Fibroblast of skin of abdomen (primary cell): ENCODE measurements at regions not wholly inside any gene's neighbourhood (a gene's known extent, or its start where the extent isn't known, plus 50 kb on each side); places are given as distances from the start of the nearest gene placed in this dataset.
"Not testable (repeated sequence)": the region's sequence is repeated elsewhere in the genome, so short reads cannot be mapped to it uniquely, and the experiment has no call there.

ENCODE experiments used
- DNase-seq: peaks from one replicate; pipeline ENCODE4 v3.0.0-alpha.2; 2013

DNA sequence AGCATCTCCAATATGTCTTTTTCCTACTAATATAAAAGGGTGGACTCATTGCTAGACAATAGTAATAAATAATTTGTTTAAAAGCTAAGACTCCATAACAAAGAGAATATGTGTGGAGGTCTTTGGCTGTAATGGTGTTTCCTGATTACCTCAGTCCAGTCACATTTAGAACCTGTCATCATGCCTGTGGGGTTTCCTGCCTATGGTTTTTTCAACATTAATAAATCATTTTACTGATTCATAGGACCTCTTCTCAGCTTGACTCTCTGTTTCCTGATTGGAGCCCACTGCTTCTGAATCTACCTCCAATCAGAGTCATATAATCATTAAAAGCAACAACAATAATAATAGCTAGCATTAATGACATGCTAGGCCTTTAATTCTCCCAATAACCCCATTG lies 52.4 kb upstream of the GNAI1 start:
- DNase-seq: peak; percentile 7

DNA sequence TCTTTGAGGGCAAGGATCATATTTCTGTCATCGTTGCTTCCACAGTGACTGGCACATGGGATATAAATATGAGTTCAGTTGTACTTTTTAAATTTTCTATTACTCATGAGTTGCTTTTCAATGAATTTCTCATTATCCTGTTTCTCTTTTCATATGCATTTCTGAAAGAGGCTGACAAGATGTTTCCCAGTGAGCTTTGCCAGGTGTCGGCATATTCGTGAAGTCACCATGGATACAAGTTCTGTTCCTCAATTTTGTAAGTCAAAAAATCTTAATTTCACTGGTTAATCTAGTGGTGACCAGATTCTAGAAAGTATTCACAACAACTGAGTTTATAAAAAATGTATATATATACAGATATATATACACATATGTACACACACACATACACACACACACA lies 55.7 kb upstream of the GNAI1 start:
- no peak for DNase-seq

DNA sequence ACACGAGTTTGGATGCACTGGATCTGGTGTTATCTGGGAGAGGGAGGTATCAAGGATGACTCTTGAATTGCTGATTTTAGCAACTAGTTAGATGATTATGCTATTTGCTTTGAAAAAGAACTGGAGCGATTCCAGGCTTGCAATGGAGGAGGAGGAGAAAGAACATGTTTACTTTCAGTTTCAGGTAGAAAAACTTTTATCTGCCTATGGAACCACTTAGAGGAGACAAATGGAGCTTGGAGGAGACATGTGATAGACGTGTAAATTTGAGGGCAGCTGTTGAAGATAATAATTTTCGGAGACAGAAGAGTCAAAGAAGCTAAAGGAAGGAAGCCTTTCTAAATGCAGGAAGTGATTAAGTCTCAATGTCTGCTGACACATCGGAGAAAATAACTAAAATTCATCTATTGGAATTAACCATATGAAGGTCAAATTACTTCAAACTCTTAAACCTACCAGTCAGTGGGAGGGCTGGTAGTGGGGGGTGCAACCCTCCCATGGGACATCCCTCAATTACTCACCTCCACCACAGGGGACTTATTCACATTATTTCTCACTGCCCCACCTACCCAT lies 56.4 kb upstream of the GNAI1 start:
- peak; percentile 51 for DNase-seq

DNA sequence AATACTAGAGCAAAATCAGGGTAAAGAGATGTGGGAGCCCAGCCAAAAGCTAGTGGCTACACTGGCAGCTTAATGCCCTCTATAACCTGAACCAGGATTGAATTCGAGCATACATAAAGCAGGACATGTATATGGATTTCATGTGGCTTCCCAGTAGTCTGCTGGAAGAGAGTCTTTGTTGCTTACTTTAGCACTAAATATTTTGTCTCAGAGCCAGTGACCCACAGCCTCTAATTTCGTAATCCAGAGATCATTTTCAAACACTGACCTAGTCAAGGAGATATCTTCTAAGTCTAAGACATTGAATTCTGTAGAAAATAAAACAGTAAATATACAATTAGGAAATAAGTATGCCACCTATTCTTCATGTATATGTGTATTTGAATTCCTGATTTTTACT lies 64.2 kb upstream of the GNAI1 start:
- DNase-seq: peak; percentile 26

DNA sequence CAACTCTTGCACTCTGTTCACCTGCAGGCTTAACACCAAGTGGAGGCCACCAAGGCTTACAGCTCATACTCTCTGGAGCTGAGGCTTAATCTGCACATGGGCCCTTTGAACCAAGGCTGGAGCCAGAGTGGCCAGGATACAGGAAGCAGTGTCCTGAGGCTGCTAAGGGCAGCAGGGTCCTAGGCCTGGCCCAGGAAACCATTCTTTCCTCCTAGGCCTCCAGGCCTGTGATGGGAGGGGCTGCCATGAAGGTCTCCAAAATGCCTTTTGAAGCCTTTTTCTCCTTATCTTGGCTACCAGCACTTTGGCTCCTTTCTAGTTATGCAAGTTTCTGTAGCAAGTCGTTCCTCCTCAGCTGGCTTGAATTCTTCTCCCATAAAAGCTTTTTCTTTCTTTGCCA lies 68.0 kb upstream of the GNAI1 start:
- DNase-seq: no peak

DNA sequence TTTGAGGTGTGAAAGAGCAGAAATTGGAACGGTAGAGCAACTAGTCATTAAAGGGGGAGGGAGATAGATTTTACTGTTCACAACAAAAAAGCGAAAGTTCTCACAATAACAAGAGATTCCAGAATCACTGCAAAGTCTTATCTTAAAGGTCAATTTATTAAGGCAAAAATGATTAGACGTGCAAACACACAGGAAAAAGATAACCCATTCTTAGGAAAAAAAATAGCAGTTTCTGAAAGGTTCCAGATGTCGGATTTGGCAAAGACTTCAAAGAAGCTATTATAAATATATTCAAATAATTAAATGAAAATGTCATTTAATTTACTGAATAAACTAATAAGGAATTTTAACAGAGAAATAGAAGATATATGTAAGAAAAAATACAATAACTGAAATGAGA lies 70.8 kb upstream of the GNAI1 start:
- no peak for DNase-seq

DNA sequence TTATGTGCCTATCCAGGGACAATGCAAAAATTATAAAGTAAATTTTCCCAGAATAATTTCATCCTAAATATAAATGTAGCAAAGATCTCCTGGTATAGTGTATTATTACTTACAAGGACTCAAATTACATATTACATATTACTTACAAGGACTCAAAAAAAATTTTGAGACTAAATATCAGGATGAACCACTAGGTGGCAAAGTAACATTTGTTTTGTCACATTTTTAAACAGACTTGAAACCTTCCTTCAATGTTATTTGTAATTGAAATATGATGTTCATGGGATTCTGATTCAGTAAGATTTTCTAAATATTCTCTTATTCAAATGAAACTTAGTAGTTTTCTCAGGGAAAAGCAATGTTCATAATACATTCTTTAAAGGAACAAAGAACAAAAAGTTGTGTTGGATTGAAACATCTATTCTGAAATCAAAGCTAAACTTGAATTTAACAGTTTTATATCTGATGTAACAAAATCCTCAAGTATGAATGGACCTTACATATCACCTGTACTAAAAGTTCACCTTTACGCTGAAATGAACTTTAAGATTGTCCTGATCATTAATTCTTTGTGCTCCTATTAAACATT lies 74.3 kb upstream of the GNAI1 start:
- peak; percentile 66 for DNase-seq

DNA sequence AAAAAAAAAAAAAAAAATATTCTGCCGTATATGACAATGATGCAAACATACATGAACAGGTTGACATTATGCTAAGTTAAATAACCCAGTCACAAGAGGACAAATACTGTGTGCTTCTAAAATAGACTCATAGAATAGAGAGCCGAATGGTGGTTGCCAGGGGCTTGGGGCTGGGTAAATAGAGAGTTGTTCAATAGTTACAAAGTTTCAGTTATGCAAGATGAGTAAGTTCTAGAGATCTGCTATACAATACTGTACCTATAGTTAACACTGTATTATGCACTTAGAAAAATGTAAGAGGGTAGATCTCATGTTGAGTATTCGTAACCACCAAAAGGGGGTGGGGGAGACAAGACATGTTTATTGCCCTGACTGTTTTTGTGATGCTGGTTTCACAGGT lies 77.1 kb upstream of the GNAI1 start:
- no peak for DNase-seq

DNA sequence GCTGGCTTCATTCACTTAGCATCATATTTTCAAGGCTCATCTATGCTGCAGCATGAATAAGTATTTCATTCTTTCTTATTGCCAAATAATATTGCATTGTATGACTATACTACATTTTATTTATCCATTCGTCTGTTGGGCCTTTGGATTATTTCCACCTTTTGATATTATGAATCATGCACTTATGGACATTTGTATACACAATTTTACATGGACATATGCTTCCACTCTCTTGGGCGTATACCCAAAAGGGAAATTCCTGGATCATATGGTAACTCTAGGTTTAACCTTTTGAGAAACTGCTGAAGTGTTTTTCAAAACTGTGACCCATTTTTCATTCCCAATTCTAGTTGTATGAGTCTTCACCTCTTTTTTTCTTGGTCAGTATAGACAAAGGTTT lies 80.3 kb upstream of the GNAI1 start:
- peak; percentile 80 for DNase-seq

DNA sequence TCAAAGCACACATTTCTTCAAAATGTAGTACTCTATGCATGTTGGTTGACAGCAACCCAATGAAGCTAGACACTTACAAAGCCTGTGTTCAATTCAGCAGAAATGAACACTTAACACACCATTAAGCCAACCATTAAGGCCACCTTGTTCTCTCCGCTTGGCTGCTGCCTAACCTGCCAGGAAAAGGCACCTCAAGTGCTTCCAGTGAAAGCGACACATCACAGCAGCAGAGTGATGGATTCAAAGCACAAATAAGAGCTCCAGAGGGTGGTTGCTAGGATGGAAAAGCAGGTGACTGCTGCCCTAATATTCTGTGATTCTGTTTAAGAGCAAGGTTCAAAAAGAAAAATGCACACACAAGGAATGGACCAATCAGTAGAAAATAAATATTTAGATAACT lies 81.5 kb upstream of the GNAI1 start:
- no peak for DNase-seq

DNA sequence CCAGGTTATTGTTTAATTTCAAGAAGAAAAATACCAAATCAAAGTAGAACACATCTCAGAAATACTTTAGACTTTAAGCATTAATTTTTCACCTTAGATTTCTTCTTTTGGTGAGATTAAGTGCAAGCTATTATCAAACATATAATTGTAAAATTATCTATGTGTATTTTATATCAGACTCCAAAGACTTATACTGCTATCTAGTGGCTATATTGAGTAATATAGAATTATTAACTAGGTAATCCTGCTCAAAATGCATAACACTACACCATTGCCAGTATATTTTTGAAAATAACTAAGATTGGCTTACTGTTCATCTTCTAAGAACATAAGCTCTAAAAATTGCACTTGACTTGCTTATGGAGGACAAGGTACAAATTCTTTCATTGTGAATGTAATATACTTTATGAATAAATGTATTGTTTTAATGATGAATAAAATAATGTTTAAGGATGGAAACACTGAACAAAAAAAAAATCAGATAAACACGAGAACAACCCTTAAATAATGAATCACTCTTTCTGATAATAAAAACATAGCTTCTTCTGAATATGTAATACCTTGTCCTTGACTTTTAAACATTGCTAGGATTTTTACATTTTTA lies 86.7 kb upstream of the GNAI1 start:
- DNase-seq: no peak

DNA sequence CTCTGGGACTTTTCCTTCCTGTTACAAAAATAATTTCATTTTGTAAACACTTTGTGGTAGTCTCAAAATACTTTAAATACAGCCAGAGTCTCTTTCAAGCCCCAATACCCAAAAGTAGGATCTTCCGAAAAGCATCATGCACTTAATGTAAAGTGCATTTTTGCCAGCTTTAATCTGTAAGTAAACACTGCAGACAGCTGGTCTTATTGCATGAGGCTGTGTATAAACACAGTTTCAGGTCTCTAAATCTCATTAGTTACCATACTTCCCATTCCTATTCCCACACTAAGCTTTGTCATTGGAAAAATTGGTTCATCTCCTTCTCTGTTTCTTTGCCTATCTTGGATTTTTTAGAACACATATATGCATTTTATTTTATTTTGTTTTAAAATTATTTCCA lies 87.6 kb upstream of the GNAI1 start:
- DNase-seq: no peak

DNA sequence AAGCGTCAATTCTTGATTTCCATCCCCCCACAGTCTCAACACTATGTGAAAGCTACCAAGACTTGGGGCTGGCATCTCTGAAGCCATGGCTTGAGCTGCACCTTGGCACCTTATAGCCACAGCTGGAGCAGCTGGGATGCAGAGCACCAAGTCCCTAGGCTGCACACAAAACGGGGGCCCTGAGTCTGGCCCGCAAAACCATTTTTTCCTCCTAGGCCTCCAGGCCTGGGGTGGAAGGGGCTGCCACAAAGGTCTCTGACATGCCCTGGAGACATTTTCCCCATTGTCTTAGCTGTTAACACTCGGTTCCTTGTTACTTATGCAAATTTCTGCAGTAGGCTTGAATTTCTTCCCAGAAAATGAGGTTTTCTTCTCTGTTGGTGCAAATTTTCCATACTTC lies 89.8 kb upstream of the GNAI1 start:
- no peak for DNase-seq

DNA sequence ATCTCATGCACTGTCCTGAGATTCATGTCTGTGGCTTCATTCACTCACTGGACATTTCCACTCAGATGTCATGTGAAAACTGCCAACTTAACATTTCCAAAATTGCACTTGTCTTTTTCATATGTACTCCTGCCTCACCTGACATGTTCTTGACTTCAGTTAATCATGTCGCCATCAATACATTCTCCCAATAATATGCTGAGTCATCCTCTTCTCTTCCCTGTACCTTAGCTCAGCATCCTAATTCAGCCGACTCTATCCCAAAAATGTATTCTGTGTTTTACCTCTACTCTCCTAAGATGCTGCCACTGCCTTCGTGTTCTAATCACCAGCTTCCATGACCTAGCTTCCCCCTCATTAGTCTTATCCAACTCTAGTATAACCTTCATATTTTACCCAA lies 93.9 kb upstream of the GNAI1 start:
- no peak for DNase-seq

DNA sequence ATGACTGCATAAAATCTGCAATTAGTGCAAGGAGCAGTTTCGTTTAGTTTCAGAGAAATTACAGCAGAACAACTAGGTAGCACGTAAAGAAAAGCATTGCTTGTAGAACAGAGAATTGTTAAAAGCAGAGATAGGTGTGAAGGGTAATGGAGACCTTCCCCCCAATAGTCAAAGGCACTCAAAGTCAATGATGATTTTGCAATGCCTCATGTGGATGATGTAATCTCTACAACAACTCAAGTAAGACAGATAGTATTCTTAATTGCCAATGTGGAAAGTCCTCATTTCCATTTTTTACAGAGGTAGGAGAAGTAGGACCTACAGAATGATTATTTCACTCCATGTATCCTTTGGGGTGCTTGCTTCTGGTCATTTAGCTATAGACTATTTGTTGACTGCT lies 94.3 kb upstream of the GNAI1 start:
- DNase-seq: no peak

DNA sequence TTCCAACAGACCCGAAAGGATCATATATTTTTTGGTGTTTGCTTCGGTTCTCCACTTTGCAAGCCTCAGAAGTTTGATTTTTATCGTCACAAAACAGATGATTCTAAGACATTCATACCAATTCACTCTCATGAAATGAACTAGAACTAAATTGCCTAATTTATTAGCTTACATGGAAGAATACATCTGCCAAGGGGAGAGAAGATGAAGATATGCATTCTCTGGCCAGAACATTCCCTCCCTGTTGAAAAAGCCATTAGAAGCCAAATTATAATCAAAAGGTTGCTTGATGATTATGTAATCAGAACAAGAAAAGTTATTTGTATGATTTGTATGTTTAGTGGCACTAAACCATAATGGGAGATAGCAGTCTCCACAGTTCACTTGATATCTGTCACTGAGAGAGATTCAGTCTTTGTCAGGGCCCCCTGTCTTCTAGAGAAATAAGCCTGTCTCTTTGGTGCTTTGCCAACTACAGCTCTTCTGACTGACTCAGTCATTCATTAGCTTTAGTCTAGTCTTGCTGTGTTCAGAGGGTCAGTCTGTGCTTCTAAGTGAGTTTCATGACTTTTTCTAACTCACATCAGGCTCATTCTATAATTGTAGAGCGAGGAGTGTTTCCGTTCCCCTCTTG lies 95.3 kb upstream of the GNAI1 start:
- peak; percentile 29 for DNase-seq

DNA sequence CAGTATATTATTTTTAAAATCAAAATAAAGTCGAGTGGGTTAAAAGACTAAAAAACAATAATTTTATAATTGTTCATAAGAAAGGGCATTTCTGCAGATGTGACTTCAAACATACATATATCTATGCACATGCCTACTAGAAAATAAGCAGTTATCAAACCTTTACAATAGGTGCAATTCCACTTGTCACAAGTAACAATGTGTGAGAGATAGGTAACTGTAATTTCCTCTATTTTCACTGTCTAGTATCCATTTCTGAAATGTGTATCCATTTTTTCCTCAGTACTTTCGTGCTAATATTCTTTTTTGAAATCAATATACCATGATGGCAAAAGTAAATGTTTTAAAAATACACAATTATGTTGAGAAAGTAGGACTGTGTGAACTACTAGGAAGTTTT lies 96.9 kb upstream of the GNAI1 start:
- no peak for DNase-seq

DNA sequence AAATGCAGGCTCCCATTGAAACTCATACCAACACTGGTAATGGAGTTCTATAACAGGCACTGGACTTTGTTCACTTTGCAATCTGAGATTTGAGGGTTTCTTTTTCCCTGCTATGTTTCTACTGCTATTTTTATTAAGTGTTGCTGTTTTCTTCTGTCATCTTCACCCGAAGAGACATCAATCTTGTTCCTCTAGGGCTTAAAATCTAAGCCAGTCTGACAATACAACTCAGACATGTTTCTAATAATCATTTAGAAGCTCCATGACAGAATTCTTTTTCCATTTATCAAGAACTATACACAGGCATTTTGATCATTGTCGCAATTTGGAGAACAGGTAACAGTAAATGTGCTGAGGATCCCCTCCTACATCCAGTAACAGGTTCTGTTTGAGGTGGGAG lies 98.5 kb upstream of the GNAI1 start:
- DNase-seq: no peak

DNA sequence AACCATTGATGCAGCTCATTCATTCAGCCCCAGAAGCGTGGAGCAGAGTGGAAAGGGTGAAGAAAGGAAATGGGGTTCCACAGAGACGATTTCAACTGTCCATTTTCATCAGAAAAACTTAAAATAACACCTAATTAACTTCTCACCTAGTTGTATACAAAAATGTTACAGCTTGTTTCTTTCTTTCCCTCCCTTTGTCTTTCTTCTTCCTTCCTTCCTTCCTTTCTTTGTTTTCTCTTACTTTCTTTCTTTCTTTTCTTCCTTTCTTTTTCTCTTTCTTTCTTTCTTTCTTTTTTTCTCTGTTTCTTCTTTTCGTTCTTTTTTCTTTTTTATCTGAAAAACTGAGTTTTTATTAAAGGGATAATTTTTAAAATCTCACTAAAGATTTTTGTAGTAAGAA lies 105.9 kb upstream of the GNAI1 start:
- no peak for DNase-seq

DNA sequence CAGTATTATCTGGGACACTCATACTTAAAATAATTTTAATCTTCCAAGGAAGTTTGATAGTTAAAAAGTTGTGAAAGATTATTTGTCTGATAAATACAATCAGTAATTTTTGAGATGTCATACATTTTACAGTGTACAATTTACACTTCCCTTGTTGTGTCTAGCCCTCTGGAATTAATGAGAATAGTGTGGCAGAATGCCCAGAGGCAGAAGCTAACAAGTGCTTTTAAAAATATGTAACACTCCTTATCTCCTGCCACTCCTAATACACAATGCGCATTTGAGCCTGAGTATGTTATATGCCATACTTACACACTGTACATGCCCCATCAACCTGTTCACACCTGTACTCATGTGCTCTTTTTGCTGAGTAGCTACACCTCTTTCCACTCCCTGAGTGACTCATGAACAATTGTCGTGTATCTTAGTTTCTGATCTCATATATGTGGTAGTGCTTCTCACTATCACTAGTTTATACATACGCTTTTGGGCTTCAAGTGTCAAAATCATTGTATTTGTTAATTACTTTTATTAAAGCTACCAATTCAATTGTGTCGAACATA lies 106.9 kb upstream of the GNAI1 start:
- DNase-seq: no peak

DNA sequence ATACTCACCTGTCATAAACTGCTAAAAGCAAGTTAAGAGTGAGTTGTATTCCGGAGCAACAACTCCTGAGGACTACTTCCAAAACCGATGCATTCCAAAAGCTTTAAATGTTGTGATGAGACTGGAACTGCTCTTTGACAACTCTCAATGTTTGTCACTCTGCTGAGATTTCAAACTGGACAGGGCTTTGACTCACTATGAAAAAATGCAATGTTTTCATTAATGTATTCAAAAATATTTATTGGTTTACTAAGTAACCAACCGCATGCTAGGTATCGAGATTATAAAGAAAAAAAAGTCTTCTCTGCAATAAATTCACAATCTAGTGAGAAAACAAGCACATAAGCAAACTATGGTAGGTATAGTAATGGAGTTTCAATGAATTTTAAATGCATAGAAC lies 107.9 kb upstream of the GNAI1 start:
- no peak for DNase-seq

DNA sequence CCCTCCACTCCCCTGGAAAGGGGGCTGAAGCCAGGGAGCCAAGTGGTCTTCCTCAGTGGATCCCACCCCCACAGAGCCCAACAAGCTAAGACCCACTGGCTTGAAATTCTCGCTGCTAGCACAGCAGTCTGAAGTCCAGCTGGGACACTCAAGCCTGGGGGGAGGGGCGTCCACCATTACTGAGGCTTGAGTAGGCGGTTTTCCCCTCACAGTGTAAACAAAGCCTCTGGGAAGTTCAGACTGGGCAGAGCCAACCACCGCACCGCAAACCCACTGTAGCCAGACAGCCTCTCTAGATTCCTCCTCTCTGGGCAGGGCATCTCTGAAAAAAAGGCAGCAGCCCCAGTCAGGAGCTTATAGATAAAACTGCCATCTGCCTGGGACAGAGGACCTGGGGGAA lies 114.4 kb upstream of the GNAI1 start:
- DNase-seq: not testable (repeated sequence)

DNA sequence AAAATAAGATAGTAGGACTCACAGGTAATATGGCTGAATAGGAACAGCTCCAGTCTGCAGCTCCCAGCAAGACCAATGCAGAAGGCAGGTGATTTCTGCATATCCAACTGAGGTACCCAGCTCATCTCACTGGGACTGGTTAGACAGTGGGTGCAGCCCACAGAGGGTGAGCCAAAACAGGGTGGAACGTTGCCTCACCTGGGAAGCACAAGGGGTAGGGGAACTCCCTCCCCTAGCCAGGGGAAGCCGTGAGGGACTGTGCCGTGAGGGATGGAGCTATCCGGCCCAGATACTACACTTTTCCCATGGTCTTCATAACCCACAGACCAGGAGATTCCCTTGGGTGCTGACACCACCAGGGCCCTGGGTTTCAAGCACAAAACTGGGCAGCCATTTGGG lies 114.8 kb upstream of the GNAI1 start:
- not testable (repeated sequence) for DNase-seq
